GM23248 (cell line): ENCODE measurements at regions not wholly inside any gene's neighbourhood (a gene's known extent, or its start where the extent isn't known, plus 50 kb on each side); places are given as distances from the start of the nearest gene placed in this dataset.

Source experiments
- DNase-seq: peaks from one replicate; pipeline ENCODE4 v3.0.0-alpha.2; 2015
- H2AFZ ChIP-seq: fragments of 200-600 bp; sonication (generic); 2 replicates; pipeline ENCODE4 v1.6.1; 2016; ENCODE audit warnings: antibody characterized with exemption
- H3F3A ChIP-seq: fragments of 200-600 bp; sonication (generic); 2 replicates; pipeline ENCODE4 v1.6.1; 2016; ENCODE audit warnings: mild to moderate bottlenecking, antibody characterized with exemption, mixed run types; ENCODE audit not compliant: insufficient read depth
- H3K27ac ChIP-seq: fragments of 200-600 bp; sonication (generic); 2 replicates; pipeline ENCODE4 v1.5.1; 2016; ENCODE audit warnings: mild to moderate bottlenecking
- H3K27me3 ChIP-seq: fragments of 200-600 bp; sonication (generic); replicated peaks from 2 replicates; pipeline ENCODE4 v1.6.1; 2016; ENCODE audit warnings: mild to moderate bottlenecking; ENCODE audit not compliant: insufficient read depth
- H3K36me3 ChIP-seq: fragments of 200-600 bp; sonication (generic); 2 replicates; pipeline ENCODE4 v1.6.1; 2016; ENCODE audit warnings: low read depth, mild to moderate bottlenecking
- H3K4me1 ChIP-seq: fragments of 200-600 bp; sonication (generic); 2 replicates; pipeline ENCODE4 v1.6.1; 2016; ENCODE audit warnings: mild to moderate bottlenecking; ENCODE audit not compliant: insufficient read depth
- H3K4me2 ChIP-seq: fragments of 200-600 bp; sonication (generic); one replicate; pipeline ENCODE4 v1.6.1; 2016; ENCODE audit warnings: mild to moderate bottlenecking; ENCODE audit not compliant: unreplicated experiment
- H3K4me3 ChIP-seq: fragments of 200-600 bp; sonication (generic); 2 replicates; pipeline ENCODE4 v1.5.1; 2016; ENCODE audit warnings: mild to moderate bottlenecking
- H3K79me2 ChIP-seq: fragments of 200-600 bp; sonication (generic); 2 replicates; pipeline ENCODE4 v1.6.1; 2016; ENCODE audit warnings: mild to moderate bottlenecking; ENCODE audit not compliant: insufficient read depth
- H3K9ac ChIP-seq: fragments of 200-600 bp; sonication (generic); 2 replicates; pipeline ENCODE4 v1.6.1; 2016; ENCODE audit warnings: mild to moderate bottlenecking
- H3K9me2 ChIP-seq: fragments of 200-600 bp; sonication (generic); 2 replicates; pipeline ENCODE4 v1.6.1; 2016; ENCODE audit warnings: mixed run types, mild to moderate bottlenecking, moderate library complexity; ENCODE audit not compliant: insufficient read depth
- H3K9me3 ChIP-seq: fragments of 200-600 bp; sonication (generic); one replicate; pipeline ENCODE4 v1.6.1; 2017; ENCODE audit warnings: low read depth
- H4K20me1 ChIP-seq: fragments of 200-600 bp; sonication (generic); 2 replicates; pipeline ENCODE4 v1.6.0; 2016; ENCODE audit not compliant: insufficient read depth
- EZH2 ChIP-seq: fragments of 200-600 bp; sonication (generic); IDR thresholded peaks from 2 replicates; pipeline ENCODE4 v1.6.1; 2018; ENCODE audit warnings: antibody characterized with exemption, mild to moderate bottlenecking; ENCODE audit not compliant: insufficient read depth, poor library complexity, severe bottlenecking
- EZH2phosphoT487 ChIP-seq: fragments of 200-600 bp; sonication (generic); IDR thresholded peaks from 2 replicates; pipeline ENCODE4 v1.6.1; 2018; ENCODE audit warnings: antibody characterized with exemption, moderate library complexity, mild to moderate bottlenecking, low read depth; ENCODE audit not compliant: insufficient read depth
- WGBS, 2 experiments: methylation state at CpG; one replicate each; pipeline ENCODE4 v1.1.6; 2015 to 2017; ENCODE audit warnings: low lambda C conversion rate in 2 of 2, low coverage in 1 of 2; ENCODE audit errors: missing lambda C conversion rate in 2 of 2; 5-methylcytosine and 5-hydroxymethylcytosine counted together
- in situ Hi-C: fragments of 300-500 bp; cut with MboI; formaldehyde crosslinking; loops from 2 replicates; pipeline ENCODE4 v1.15.0; 2020

- H3K36me3 ChIP-seq, result no peaks in the 10 kb centered on the region
- H3K9me3 ChIP-seq, result no peaks in the 10 kb centered on the region
- no peaks in the 10 kb centered on the region for H4K20me1 ChIP-seq
- H3K27me3 ChIP-seq, result no peaks in the 10 kb centered on the region
- no peaks in the 10 kb centered on the region for H3K79me2 ChIP-seq
- TF ChIP-seq EZH2phosphoT487, result no peak
- TF ChIP-seq EZH2, result no peak
- H3K9ac ChIP-seq, result no peak overlapping the region
- H3K9me2 ChIP-seq, result no peaks in the 10 kb centered on the region
- no peaks in the 10 kb centered on the region for H3K4me1 ChIP-seq
- DNase-seq, result peak; percentile 6
- 33 to 51% methylated on average over 2 of the region's 2 CpGs for WGBS, 2 experiments
- H3K4me2 ChIP-seq, result no peak overlapping the region
- H2AFZ ChIP-seq, result no peak overlapping the region
- H3F3A ChIP-seq, result no peaks in the 10 kb centered on the region
- no peak overlapping the region for H3K4me3 ChIP-seq
- H3K27ac ChIP-seq, result no peak overlapping the region
- in situ Hi-C loops, result no loop called here
These were observed 470.8 kb downstream of the CD109 start for GRCh38 chr6:74166849-74167248.

GRCh38 chr6:74161380-74161779 lies 465.4 kb downstream of the CD109 start:
- Histone ChIP-seq H3F3A (no peaks in the 10 kb centered on the region), H3K9me3 (no peaks in the 10 kb centered on the region), H3K4me1 (no peaks in the 10 kb centered on the region), H3K9me2 (no peaks in the 10 kb centered on the region; the same call in 1 of the 2 replicates), H3K27me3 (no peaks in the 10 kb centered on the region), H2AFZ (0 out of 2 replicates have a peak overlapping the region, but pooled peaks have one; percentile 25), H3K4me2 (no peak overlapping the region), H3K4me3 (no peak overlapping the region), H3K9ac (no peak overlapping the region), H3K36me3 (no peaks in the 10 kb centered on the region), H3K27ac (no peak overlapping the region), H3K79me2 (no peaks in the 10 kb centered on the region), H4K20me1 (no peaks in the 10 kb centered on the region)
- DNase-seq, result no peak
- TF ChIP-seq EZH2, result no peak
- no peak for TF ChIP-seq EZH2phosphoT487
- in situ Hi-C loops, result no loop called here

- TF ChIP-seq EZH2, result no peak
- no peak for TF ChIP-seq EZH2phosphoT487
- Histone ChIP-seq H3K27ac (no peak overlapping the region), H3K4me2 (no peak overlapping the region), H3K79me2 (no peaks in the 10 kb centered on the region), H4K20me1 (no peaks in the 10 kb centered on the region), H3K4me1 (no peaks in the 10 kb centered on the region), H3F3A (no peaks in the 10 kb centered on the region), H3K36me3 (no peaks in the 10 kb centered on the region), H3K9me2 (no peaks in the 10 kb centered on the region), H2AFZ (no peak overlapping the region), H3K27me3 (no peaks in the 10 kb centered on the region), H3K9ac (no peak overlapping the region), H3K4me3 (no peak overlapping the region), H3K9me3 (no peaks in the 10 kb centered on the region)
- in situ Hi-C loops, result no loop called here
- WGBS, 2 experiments, result 96 to 97% methylated on average over 3 of the region's 3 CpGs
- no peak for DNase-seq
These were observed 456.2 kb downstream of the CD109 start for GRCh38 chr6:74152096-74152675.

GRCh38 chr6:74145931-74146330 lies 449.9 kb downstream of the CD109 start:
- no peak for TF ChIP-seq EZH2phosphoT487
- TF ChIP-seq EZH2, result no peak
- no peak for DNase-seq
- Histone ChIP-seq H3K36me3 (no peaks in the 10 kb centered on the region), H3K9me2 (no peaks in the 10 kb centered on the region), H3K79me2 (no peaks in the 10 kb centered on the region), H3K27ac (no peak overlapping the region), H3K4me1 (no peaks in the 10 kb centered on the region), H3K4me3 (no peak overlapping the region), H2AFZ (no peak overlapping the region), H4K20me1 (no peaks in the 10 kb centered on the region), H3K9me3 (no peaks in the 10 kb centered on the region), H3K27me3 (no peaks in the 10 kb centered on the region; the same call in 1 of the 2 replicates), H3F3A (no peaks in the 10 kb centered on the region), H3K4me2 (no peak overlapping the region), H3K9ac (no peak overlapping the region)
- in situ Hi-C loops, result no loop called here

- H3K9me3 ChIP-seq, result peaks cover 2% of the 10 kb centered on the region
- peak overlapping the region; percentile 62 for H3K4me2 ChIP-seq
- peak overlapping the region; percentile 42 for H3K9ac ChIP-seq
- peak overlapping the region; percentile 3; the same call in 1 of the 2 replicates for H3K4me3 ChIP-seq
- in situ Hi-C loops, result no loop called here
- H3F3A ChIP-seq, result no peaks in the 10 kb centered on the region
- WGBS, 2 experiments, result 13 to 14% methylated on average over 2 of the region's 2 CpGs
- H3K4me1 ChIP-seq, result peaks cover 15% of the 10 kb centered on the region
- TF ChIP-seq EZH2phosphoT487 (no peak), EZH2 (no peak)
- H3K79me2 ChIP-seq, result no peaks in the 10 kb centered on the region
- no peaks in the 10 kb centered on the region for H4K20me1 ChIP-seq
- no peaks in the 10 kb centered on the region for H3K9me2 ChIP-seq
- DNase-seq, result peak; percentile 83
- peak overlapping the region; percentile 76 for H3K27ac ChIP-seq
- no peaks in the 10 kb centered on the region for H3K27me3 ChIP-seq
- H2AFZ ChIP-seq, result peak overlapping the region; percentile 43
- H3K36me3 ChIP-seq, result no peaks in the 10 kb centered on the region
These were observed 441.9 kb downstream of the CD109 start for GRCh38 chr6:74137911-74138310.
